BJ (cell line): ENCODE measurements at regions not wholly inside any gene's neighbourhood (a gene's known extent, or its start where the extent isn't known, plus 50 kb on each side); places are given as distances from the start of the nearest gene placed in this dataset.
"Not testable (repeated sequence)": the region's sequence is repeated elsewhere in the genome, so short reads cannot be mapped to it uniquely, and the experiment has no call there.

ENCODE experiments used
- CTCF ChIA-PET: fragments of 350-600 bp; formaldehyde crosslinking; extraction: SDS; loops from one replicate; lab custom pipeline; 2021; ENCODE audit warnings: antibody characterized with exemption, inconsistent platforms; lab: Yijun Ruan, JAX
- POLR2A ChIA-PET: fragments of 300-600 bp; sonication (Branson Sonifier 250); formaldehyde crosslinking; extraction: SDS; loops from one replicate; lab custom pipeline; 2021; ENCODE audit warnings: antibody characterized with exemption; lab: Charles Lee
- DNase-seq: peaks from one replicate; pipeline ENCODE4 v3.0.0-alpha.2; 2011; ENCODE audit warnings: low read depth
- H3K27me3 ChIP-seq: 2 replicates; pipeline ENCODE4 v1.6.0; 2011; ENCODE audit warnings: low read length; ENCODE audit not compliant: control insufficient read depth, insufficient read depth
- H3K36me3 ChIP-seq: 2 replicates; pipeline ENCODE4 v1.5.1; 2011; ENCODE audit warnings: low read length; ENCODE audit not compliant: control insufficient read depth, insufficient read depth
- H3K4me3 ChIP-seq: 2 replicates; pipeline ENCODE4 v1.5.1; 2011; ENCODE audit warnings: low read depth, mild to moderate bottlenecking, control low read depth, low read length
- CTCF ChIP-seq: IDR thresholded peaks from 2 replicates; pipeline ENCODE4 v1.5.1; 2011; ENCODE audit warnings: low read depth, mild to moderate bottlenecking, control low read depth, inconsistent platforms, low read length, moderate library complexity; ENCODE audit not compliant: insufficient read depth

- no peaks in the 10 kb centered on the region for H3K27me3 ChIP-seq
- CTCF ChIA-PET, result interaction anchor here (1.2 to 1.8 kb wide), 2 partner anchors 20 to 411 kb away, joined by 3 read pairs; no protein-coding TSS in a partner anchor
- no peaks in the 10 kb centered on the region for H3K36me3 ChIP-seq
- POLR2A ChIA-PET, result no interaction called here
- DNase-seq, result no peak
- no peak overlapping the region for H3K4me3 ChIP-seq
- no peak for TF ChIP-seq CTCF
Observed at GRCh38 chr12:29012673-29013072, 136.4 kb upstream of the FAR2 start.

- H3K36me3 ChIP-seq, DNase-seq, CTCF ChIA-PET, H3K4me3 ChIP-seq, POLR2A ChIA-PET, H3K27me3 ChIP-seq: not testable (repeated sequence)
Observed at GRCh38 chr12:29017532-29017931, 131.5 kb upstream of the FAR2 start.

GRCh38 chr12:29023436-29024076 is 125.5 kb upstream of the FAR2 start:
- Histone ChIP-seq H3K27me3 (no peaks in the 10 kb centered on the region), H3K4me3 (no peak overlapping the region), H3K36me3 (no peaks in the 10 kb centered on the region)
- ChIA-PET CTCF (interaction anchor here (0.9 to 2.5 kb wide), 4 partner anchors 10 to 21 kb away, joined by 3 to 11 read pairs (median 4); no protein-coding TSS in a partner anchor), POLR2A (no interaction called here)
- DNase-seq, result no peak
- no peak for TF ChIP-seq CTCF

GRCh38 chr12:29024117-29024516 is 125.0 kb upstream of the FAR2 start:
- DNase-seq, result no peak
- Histone ChIP-seq H3K36me3 (no peaks in the 10 kb centered on the region), H3K27me3 (no peaks in the 10 kb centered on the region), H3K4me3 (no peak overlapping the region)
- POLR2A ChIA-PET, result no interaction called here
- CTCF ChIA-PET, result interaction anchor here (1.0 to 2.5 kb wide), 5 partner anchors 11 to 56 kb away, joined by 3 to 11 read pairs (median 4); no protein-coding TSS in a partner anchor
- TF ChIP-seq CTCF, result 0 out of 2 replicates have a peak, but pooled peaks have one; percentile 26

- no peak for TF ChIP-seq CTCF
- H3K4me3 ChIP-seq, result no peak overlapping the region
- H3K36me3 ChIP-seq, result no peaks in the 10 kb centered on the region
- no peaks in the 10 kb centered on the region for H3K27me3 ChIP-seq
- DNase-seq, result no peak
- ChIA-PET POLR2A (no interaction called here), CTCF (no interaction called here)
Observed at GRCh38 chr12:29025937-29026336, 123.1 kb upstream of the FAR2 start.

GRCh38 chr12:29026419-29026818 is 122.7 kb upstream of the FAR2 start:
- no peak for DNase-seq
- Histone ChIP-seq H3K27me3 (no peaks in the 10 kb centered on the region), H3K36me3 (no peaks in the 10 kb centered on the region), H3K4me3 (no peak overlapping the region)
- ChIA-PET POLR2A (no interaction called here), CTCF (no interaction called here)
- TF ChIP-seq CTCF, result no peak

GRCh38 chr12:29029484-29029883 is 119.6 kb upstream of the FAR2 start:
- H3K36me3 ChIP-seq, CTCF ChIA-PET, H3K4me3 ChIP-seq, DNase-seq, POLR2A ChIA-PET, H3K27me3 ChIP-seq: not testable (repeated sequence)
